ENCODE measurements at regions not wholly inside any gene's neighbourhood (a gene's known extent, or its start where the extent isn't known, plus 50 kb on each side); places are given as distances from the start of the nearest gene placed in this dataset.

GRCh38 chr3:78516437-78516836 is 1251.4 kb downstream of the ROBO1 start:
- H3K9ac ChIP-seq (ENCODE audit: low read length), result no peak overlapping the region
- H3K9me3 ChIP-seq (ENCODE audit: control insufficient read depth, low read length), result no peaks in the 10 kb centered on the region
- no peak overlapping the region for H2BK12ac ChIP-seq (ENCODE audit: low read length in 2 of 2)
- no peaks in the 10 kb centered on the region for H3K4me1 ChIP-seq (ENCODE audit: control insufficient read depth, insufficient read depth, low read depth, low read length)
- H3K27ac ChIP-seq (ENCODE audit: low read length, poor library complexity, severe bottlenecking), result no peak overlapping the region
- no peak overlapping the region for H3K4me2 ChIP-seq (ENCODE audit: low read length, poor library complexity, severe bottlenecking)
- H3K36me3 ChIP-seq (ENCODE audit: control insufficient read depth in 1 of 2, insufficient read depth in 2 of 2, low read depth in 1 of 2, low read length in 2 of 2), result no peaks in the 10 kb centered on the region
- H3K14ac ChIP-seq (ENCODE audit: low read length in 2 of 2), result no peak overlapping the region
- H2BK5ac ChIP-seq (ENCODE audit: low read depth, low read length, poor library complexity, severe bottlenecking), result no peak overlapping the region
- 86% methylated on average over 2 of the region's 3 CpGs for WGBS
- no peak overlapping the region for H2AFZ ChIP-seq (ENCODE audit: low read depth, low read length)
- H3K23ac ChIP-seq (ENCODE audit: low read length in 2 of 2), result no peak overlapping the region
- H2AK5ac ChIP-seq (ENCODE audit: low read length, severe bottlenecking), result no peak overlapping the region
- no peak overlapping the region for H2BK120ac ChIP-seq (ENCODE audit: low read depth, low read length)
- H4K91ac ChIP-seq (ENCODE audit: low read length), result no peak overlapping the region
- H3K4ac ChIP-seq (ENCODE audit: low read depth in 1 of 2, low read length in 2 of 2), result no peak overlapping the region
- H3K4me3 ChIP-seq (ENCODE audit: insufficient read depth in 1 of 2, low read depth in 1 of 2, low read length in 2 of 2), result no peak overlapping the region
- no peak for DNase-seq
- H3K18ac ChIP-seq (ENCODE audit: low read depth in 1 of 2, low read length in 2 of 2), result no peak overlapping the region
- no peak overlapping the region for H4K8ac ChIP-seq (ENCODE audit: low read length)
- no peaks in the 10 kb centered on the region for H3K79me1 ChIP-seq (replicated peaks; ENCODE audit: low read length, poor library complexity, severe bottlenecking)
- H3K27me3 ChIP-seq (ENCODE audit: control insufficient read depth in 1 of 2, insufficient read depth in 1 of 2, low read length in 2 of 2), result no peaks in the 10 kb centered on the region
- H2BK15ac ChIP-seq (ENCODE audit: low read depth, poor library complexity, severe bottlenecking), result no peak overlapping the region

GRCh38 chr3:78516937-78517336 is 1250.9 kb downstream of the ROBO1 start:
- Histone ChIP-seq H3K9me3 (ENCODE audit: control insufficient read depth, low read length) (no peaks in the 10 kb centered on the region), H3K4me2 (ENCODE audit: low read length, poor library complexity, severe bottlenecking) (no peak overlapping the region), H2BK120ac (ENCODE audit: low read depth, low read length) (no peak overlapping the region), H3K4me1 (ENCODE audit: control insufficient read depth, insufficient read depth, low read depth, low read length) (no peaks in the 10 kb centered on the region), H2BK5ac (ENCODE audit: low read depth, low read length, poor library complexity, severe bottlenecking) (no peak overlapping the region), H3K79me1 (replicated peaks; ENCODE audit: low read length, poor library complexity, severe bottlenecking) (no peaks in the 10 kb centered on the region), H3K18ac (ENCODE audit: low read depth in 1 of 2, low read length in 2 of 2) (no peak overlapping the region), H3K36me3 (ENCODE audit: control insufficient read depth in 1 of 2, insufficient read depth in 2 of 2, low read depth in 1 of 2, low read length in 2 of 2) (no peaks in the 10 kb centered on the region), H2BK15ac (ENCODE audit: low read depth, poor library complexity, severe bottlenecking) (no peak overlapping the region), H2AK5ac (ENCODE audit: low read length, severe bottlenecking) (no peak overlapping the region), H3K4ac (ENCODE audit: low read depth in 1 of 2, low read length in 2 of 2) (no peak overlapping the region), H3K23ac (ENCODE audit: low read length in 2 of 2) (no peak overlapping the region), H2BK12ac (ENCODE audit: low read length in 2 of 2) (no peak overlapping the region), H2AFZ (ENCODE audit: low read depth, low read length) (no peak overlapping the region), H3K4me3 (ENCODE audit: insufficient read depth in 1 of 2, low read depth in 1 of 2, low read length in 2 of 2) (no peak overlapping the region), H3K27me3 (ENCODE audit: control insufficient read depth in 1 of 2, insufficient read depth in 1 of 2, low read length in 2 of 2) (no peaks in the 10 kb centered on the region), H3K14ac (ENCODE audit: low read length in 2 of 2) (no peak overlapping the region), H3K27ac (ENCODE audit: low read length, poor library complexity, severe bottlenecking) (no peak overlapping the region), H3K9ac (ENCODE audit: low read length) (no peak overlapping the region), H4K91ac (ENCODE audit: low read length) (no peak overlapping the region), H4K8ac (ENCODE audit: low read length) (no peak overlapping the region)
- no peak for DNase-seq

- H3K14ac ChIP-seq (ENCODE audit: low read length in 2 of 2), result no peak overlapping the region
- no peak for DNase-seq
- H3K4me1 ChIP-seq (ENCODE audit: control insufficient read depth, insufficient read depth, low read depth, low read length), result no peaks in the 10 kb centered on the region
- H3K79me1 ChIP-seq (replicated peaks; ENCODE audit: low read length, poor library complexity, severe bottlenecking), result no peaks in the 10 kb centered on the region
- H3K4me2 ChIP-seq (ENCODE audit: low read length, poor library complexity, severe bottlenecking), result no peak overlapping the region
- H3K18ac ChIP-seq (ENCODE audit: low read depth in 1 of 2, low read length in 2 of 2), result no peak overlapping the region
- no peaks in the 10 kb centered on the region for H3K27me3 ChIP-seq (ENCODE audit: control insufficient read depth in 1 of 2, insufficient read depth in 1 of 2, low read length in 2 of 2)
- 17% methylated on average over 1 of the region's 1 CpG for WGBS
- H3K36me3 ChIP-seq (ENCODE audit: control insufficient read depth in 1 of 2, insufficient read depth in 2 of 2, low read depth in 1 of 2, low read length in 2 of 2), result no peaks in the 10 kb centered on the region
- no peaks in the 10 kb centered on the region for H3K9me3 ChIP-seq (ENCODE audit: control insufficient read depth, low read length)
- H3K4ac ChIP-seq (ENCODE audit: low read depth in 1 of 2, low read length in 2 of 2), result no peak overlapping the region
- no peak overlapping the region for H4K91ac ChIP-seq (ENCODE audit: low read length)
- no peak overlapping the region for H2AFZ ChIP-seq (ENCODE audit: low read depth, low read length)
- no peak overlapping the region for H2AK5ac ChIP-seq (ENCODE audit: low read length, severe bottlenecking)
- H2BK120ac ChIP-seq (ENCODE audit: low read depth, low read length), result no peak overlapping the region
- H3K4me3 ChIP-seq (ENCODE audit: insufficient read depth in 1 of 2, low read depth in 1 of 2, low read length in 2 of 2), result no peak overlapping the region
- no peak overlapping the region for H3K23ac ChIP-seq (ENCODE audit: low read length in 2 of 2)
- no peak overlapping the region for H2BK5ac ChIP-seq (ENCODE audit: low read depth, low read length, poor library complexity, severe bottlenecking)
- H3K27ac ChIP-seq (ENCODE audit: low read length, poor library complexity, severe bottlenecking), result no peak overlapping the region
- H2BK15ac ChIP-seq (ENCODE audit: low read depth, poor library complexity, severe bottlenecking), result no peak overlapping the region
- no peak overlapping the region for H3K9ac ChIP-seq (ENCODE audit: low read length)
- H2BK12ac ChIP-seq (ENCODE audit: low read length in 2 of 2), result no peak overlapping the region
- no peak overlapping the region for H4K8ac ChIP-seq (ENCODE audit: low read length)
Observed at GRCh38 chr3:78517965-78518364, 1249.8 kb downstream of the ROBO1 start.

DNA sequence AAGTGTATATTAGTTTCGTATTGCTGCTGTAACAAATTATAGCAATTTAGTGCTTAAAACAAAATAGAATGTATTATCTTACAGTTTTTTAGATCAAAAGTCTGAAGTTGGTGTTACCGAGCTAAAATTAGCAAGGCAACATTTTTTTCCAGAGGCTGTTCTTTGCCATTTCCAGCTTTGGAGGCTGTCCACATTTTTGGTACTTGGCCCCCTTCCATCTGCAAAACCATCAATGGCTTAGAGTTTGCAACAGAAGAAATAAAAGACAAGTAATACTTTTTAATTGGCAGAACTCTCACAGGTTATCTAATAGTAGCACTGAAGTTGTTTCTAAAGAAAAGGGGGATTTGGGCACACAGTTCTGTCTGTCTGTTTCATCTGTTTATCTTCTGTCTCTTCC is 1248.5 kb downstream of the ROBO1 start:
- no peak overlapping the region for H3K27ac ChIP-seq (ENCODE audit: low read length, poor library complexity, severe bottlenecking)
- no peak overlapping the region for H3K9ac ChIP-seq (ENCODE audit: low read length)
- H2BK5ac ChIP-seq (ENCODE audit: low read depth, low read length, poor library complexity, severe bottlenecking), result no peak overlapping the region
- no peak overlapping the region for H3K14ac ChIP-seq (ENCODE audit: low read length in 2 of 2)
- H3K36me3 ChIP-seq (ENCODE audit: control insufficient read depth in 1 of 2, insufficient read depth in 2 of 2, low read depth in 1 of 2, low read length in 2 of 2), result no peaks in the 10 kb centered on the region
- WGBS, result 100% methylated on average over 1 of the region's 2 CpGs
- H4K91ac ChIP-seq (ENCODE audit: low read length), result no peak overlapping the region
- no peak overlapping the region for H3K18ac ChIP-seq (ENCODE audit: low read depth in 1 of 2, low read length in 2 of 2)
- H3K4me2 ChIP-seq (ENCODE audit: low read length, poor library complexity, severe bottlenecking), result no peak overlapping the region
- H3K9me3 ChIP-seq (ENCODE audit: control insufficient read depth, low read length), result no peaks in the 10 kb centered on the region
- no peak overlapping the region for H2AFZ ChIP-seq (ENCODE audit: low read depth, low read length)
- no peak overlapping the region for H2AK5ac ChIP-seq (ENCODE audit: low read length, severe bottlenecking)
- H3K79me1 ChIP-seq (replicated peaks; ENCODE audit: low read length, poor library complexity, severe bottlenecking), result no peaks in the 10 kb centered on the region
- H3K27me3 ChIP-seq (ENCODE audit: control insufficient read depth in 1 of 2, insufficient read depth in 1 of 2, low read length in 2 of 2), result no peaks in the 10 kb centered on the region
- no peak for DNase-seq
- no peak overlapping the region for H4K8ac ChIP-seq (ENCODE audit: low read length)
- no peak overlapping the region for H2BK12ac ChIP-seq (ENCODE audit: low read length in 2 of 2)
- no peak overlapping the region for H3K23ac ChIP-seq (ENCODE audit: low read length in 2 of 2)
- no peak overlapping the region for H2BK120ac ChIP-seq (ENCODE audit: low read depth, low read length)
- no peak overlapping the region for H3K4ac ChIP-seq (ENCODE audit: low read depth in 1 of 2, low read length in 2 of 2)
- no peak overlapping the region for H2BK15ac ChIP-seq (ENCODE audit: low read depth, poor library complexity, severe bottlenecking)
- H3K4me3 ChIP-seq (ENCODE audit: insufficient read depth in 1 of 2, low read depth in 1 of 2, low read length in 2 of 2), result no peak overlapping the region
- no peaks in the 10 kb centered on the region for H3K4me1 ChIP-seq (ENCODE audit: control insufficient read depth, insufficient read depth, low read depth, low read length)
